ENCODE measurements at regions not wholly inside any gene's neighbourhood (a gene's known extent, or its start where the extent isn't known, plus 50 kb on each side); places are given as distances from the start of the nearest gene placed in this dataset.

- Histone ChIP-seq H3K4me3 (no peak overlapping the region), H3K79me2 (ENCODE audit: insufficient read depth) (no peaks in the 10 kb centered on the region), H3F3A (ENCODE audit: insufficient read depth) (no peaks in the 10 kb centered on the region), H3K27me3 (replicated peaks; ENCODE audit: insufficient read depth) (no peaks in the 10 kb centered on the region), H4K20me1 (ENCODE audit: insufficient read depth) (no peaks in the 10 kb centered on the region), H3K9ac (no peak overlapping the region), H3K4me1 (ENCODE audit: insufficient read depth) (peaks cover 12% of the 10 kb centered on the region), H3K27ac (0 out of 2 replicates have a peak overlapping the region, but pooled peaks have one; percentile 8), H3K9me3 (ENCODE audit: low read depth) (no peaks in the 10 kb centered on the region), H2AFZ (no peak overlapping the region), H3K36me3 (ENCODE audit: low read depth) (no peaks in the 10 kb centered on the region), H3K4me2 (ENCODE audit: unreplicated experiment) (peak overlapping the region; percentile 26), H3K9me2 (ENCODE audit: insufficient read depth) (no peaks in the 10 kb centered on the region)
- peak; percentile 82 for DNase-seq
- TF ChIP-seq EZH2phosphoT487 (IDR thresholded peaks at IDR 0.05; ENCODE audit: insufficient read depth, low read depth) (no peak), EZH2 (IDR thresholded peaks at IDR 0.05; ENCODE audit: insufficient read depth, poor library complexity, severe bottlenecking) (no peak)
- 47 to 51% methylated on average over 10 of the region's 10 CpGs for WGBS, 2 experiments (ENCODE audit: low coverage in 1 of 2, low lambda C conversion rate in 2 of 2, missing lambda C conversion rate in 2 of 2)
- in situ Hi-C loops (cut with MboI): no loop called here
These were observed 144.6 kb upstream of the EPHA4 start for GRCh38 chr2:221716426-221717303.

GRCh38 chr2:221715523-221716247, 143.6 kb upstream of the EPHA4 start:
- Histone ChIP-seq H2AFZ (0 out of 2 replicates have a peak overlapping the region, but pooled peaks have one; percentile 32), H3K9me3 (ENCODE audit: low read depth) (no peaks in the 10 kb centered on the region), H3K4me1 (ENCODE audit: insufficient read depth) (peaks cover 12% of the 10 kb centered on the region), H3K4me2 (ENCODE audit: unreplicated experiment) (peak overlapping the region; percentile 26), H3K9me2 (ENCODE audit: insufficient read depth) (no peaks in the 10 kb centered on the region), H3K79me2 (ENCODE audit: insufficient read depth) (no peaks in the 10 kb centered on the region), H3K9ac (no peak overlapping the region), H4K20me1 (ENCODE audit: insufficient read depth) (no peaks in the 10 kb centered on the region), H3K36me3 (ENCODE audit: low read depth) (no peaks in the 10 kb centered on the region), H3K4me3 (no peak overlapping the region), H3F3A (ENCODE audit: insufficient read depth) (no peaks in the 10 kb centered on the region), H3K27ac (no peak overlapping the region), H3K27me3 (replicated peaks; ENCODE audit: insufficient read depth) (no peaks in the 10 kb centered on the region)
- WGBS, 2 experiments (ENCODE audit: low coverage in 1 of 2, low lambda C conversion rate in 2 of 2, missing lambda C conversion rate in 2 of 2): 21 to 24% methylated on average over 6 of the region's 6 CpGs
- no peak for TF ChIP-seq EZH2phosphoT487 (IDR thresholded peaks at IDR 0.05; ENCODE audit: insufficient read depth, low read depth)
- TF ChIP-seq EZH2 (IDR thresholded peaks at IDR 0.05; ENCODE audit: insufficient read depth, poor library complexity, severe bottlenecking): no peak
- in situ Hi-C loops (cut with MboI): no loop called here
- no peak for DNase-seq

GRCh38 chr2:221710744-221711143, 138.6 kb upstream of the EPHA4 start:
- no peak overlapping the region for H3K9ac ChIP-seq
- no peaks in the 10 kb centered on the region for H3F3A ChIP-seq (ENCODE audit: insufficient read depth)
- no peaks in the 10 kb centered on the region for H3K79me2 ChIP-seq (ENCODE audit: insufficient read depth)
- no peak overlapping the region for H3K4me3 ChIP-seq
- H3K27me3 ChIP-seq (replicated peaks; ENCODE audit: insufficient read depth): no peaks in the 10 kb centered on the region
- TF ChIP-seq EZH2 (IDR thresholded peaks at IDR 0.05; ENCODE audit: insufficient read depth, poor library complexity, severe bottlenecking): no peak
- no peak for TF ChIP-seq EZH2phosphoT487 (IDR thresholded peaks at IDR 0.05; ENCODE audit: insufficient read depth, low read depth)
- H2AFZ ChIP-seq: no peak overlapping the region
- H3K27ac ChIP-seq: no peak overlapping the region
- H3K4me2 ChIP-seq (ENCODE audit: unreplicated experiment): no peak overlapping the region
- no peaks in the 10 kb centered on the region for H3K9me2 ChIP-seq (ENCODE audit: insufficient read depth)
- DNase-seq: no peak
- in situ Hi-C loops (cut with MboI): no loop called here
- H3K4me1 ChIP-seq (ENCODE audit: insufficient read depth): peaks cover under 1% of the 10 kb centered on the region; the same call in 1 of the 2 replicates
- WGBS, 2 experiments (ENCODE audit: low coverage in 1 of 2, low lambda C conversion rate in 2 of 2, missing lambda C conversion rate in 2 of 2): 52 to 57% methylated on average over 3 of the region's 3 CpGs
- no peaks in the 10 kb centered on the region for H4K20me1 ChIP-seq (ENCODE audit: insufficient read depth)
- H3K9me3 ChIP-seq (ENCODE audit: low read depth): no peaks in the 10 kb centered on the region
- no peaks in the 10 kb centered on the region for H3K36me3 ChIP-seq (ENCODE audit: low read depth)

- DNase-seq: no peak
- in situ Hi-C loops (cut with MboI): no loop called here
- H3K27ac ChIP-seq: no peak overlapping the region
- H4K20me1 ChIP-seq (ENCODE audit: insufficient read depth): no peaks in the 10 kb centered on the region
- H3K36me3 ChIP-seq (ENCODE audit: low read depth): no peaks in the 10 kb centered on the region
- H3K4me2 ChIP-seq (ENCODE audit: unreplicated experiment): no peak overlapping the region
- no peak overlapping the region for H3K4me3 ChIP-seq
- H2AFZ ChIP-seq: no peak overlapping the region
- H3K4me1 ChIP-seq (ENCODE audit: insufficient read depth): no peaks in the 10 kb centered on the region
- H3K27me3 ChIP-seq (replicated peaks; ENCODE audit: insufficient read depth): no peaks in the 10 kb centered on the region
- no peak overlapping the region for H3K9ac ChIP-seq
- H3K9me3 ChIP-seq (ENCODE audit: low read depth): no peaks in the 10 kb centered on the region
- TF ChIP-seq EZH2 (IDR thresholded peaks at IDR 0.05; ENCODE audit: insufficient read depth, poor library complexity, severe bottlenecking) (no peak), EZH2phosphoT487 (IDR thresholded peaks at IDR 0.05; ENCODE audit: insufficient read depth, low read depth) (no peak)
- H3F3A ChIP-seq (ENCODE audit: insufficient read depth): no peaks in the 10 kb centered on the region
- no peaks in the 10 kb centered on the region for H3K79me2 ChIP-seq (ENCODE audit: insufficient read depth)
- 8 to 13% methylated on average over 1 of the region's 1 CpG for WGBS, 2 experiments (ENCODE audit: low coverage in 1 of 2, low lambda C conversion rate in 2 of 2, missing lambda C conversion rate in 2 of 2)
- H3K9me2 ChIP-seq (ENCODE audit: insufficient read depth): no peaks in the 10 kb centered on the region
These were observed 136.8 kb upstream of the EPHA4 start for GRCh38 chr2:221708902-221709301.
